H1 (cell line): ENCODE measurements at regions not wholly inside any gene's neighbourhood (a gene's known extent, or its start where the extent isn't known, plus 50 kb on each side); places are given as distances from the start of the nearest gene placed in this dataset.

Source experiments
- CTCF ChIA-PET: fragments of 300-600 bp; sonication (Branson Sonifier 250); formaldehyde crosslinking; loops from one replicate; lab custom pipeline; 2021; ENCODE audit not compliant: partially characterized antibody; lab: Charles Lee
- POLR2A ChIA-PET: fragments of 300-600 bp; sonication (Branson Sonifier 250); formaldehyde crosslinking; loops from one replicate; lab custom pipeline; 2021; ENCODE audit warnings: inconsistent platforms; ENCODE audit not compliant: partially characterized antibody; lab: Charles Lee
- DNase-seq, 2 experiments: peaks; one replicate each; pipeline versions ENCODE4 v3.0.0 to v3.0.0-alpha.2; 2010 to 2022; ENCODE audit warnings: low spot score in 2 of 2, low read depth in 1 of 2, mixed read lengths in 1 of 2
- FAIRE-seq: peaks from 2 replicates; lab custom pipeline; 2011; peaks lifted over from hg19 to GRCh38; lab: Jason Lieb, UNC
- H2AFZ ChIP-seq: 2 replicates; pipeline ENCODE4 v1.8.1; 2012; ENCODE audit warnings: low read length, inconsistent platforms
- H2AK5ac ChIP-seq: 2 replicates; pipeline ENCODE4 v1.6.1; 2013; ENCODE audit warnings: low read depth, low read length
- H2BK120ac ChIP-seq: replicated peaks from 2 replicates; pipeline ENCODE3; 2013; ENCODE audit warnings: low read depth, low read length, inconsistent platforms
- H2BK12ac ChIP-seq: 2 replicates; pipeline ENCODE4 v1.6.1; 2013; ENCODE audit warnings: low read depth, low read length
- H2BK15ac ChIP-seq: 2 replicates; pipeline ENCODE4 v1.6.1; 2013; ENCODE audit warnings: low read length
- H2BK20ac ChIP-seq: 2 replicates; pipeline ENCODE4 v1.6.1; 2013; ENCODE audit warnings: low read length
- H2BK5ac ChIP-seq: 2 replicates; pipeline ENCODE4 v1.6.1; 2013; ENCODE audit warnings: low read depth, low read length
- H3K14ac ChIP-seq: 2 replicates; pipeline ENCODE4 v1.6.1; 2013; ENCODE audit warnings: inconsistent platforms; ENCODE audit not compliant: insufficient read length
- H3K18ac ChIP-seq: 2 replicates; pipeline ENCODE4 v1.6.1; 2013; ENCODE audit warnings: low read length; ENCODE audit errors: extremely low read depth
- H3K23ac ChIP-seq: 2 replicates; pipeline ENCODE4 v1.6.1; 2013; ENCODE audit warnings: inconsistent platforms; ENCODE audit not compliant: insufficient read length
- H3K23me2 ChIP-seq: 2 replicates; pipeline ENCODE4 v1.6.1; 2013; ENCODE audit warnings: low read depth, low read length
- H3K27ac ChIP-seq: 2 replicates; pipeline ENCODE4 v1.6.1; 2011; ENCODE audit warnings: low read depth, low read length, inconsistent platforms
- H3K27me3 ChIP-seq, 4 experiments: replicated peaks in 1 of 4; 1 replicate in 1 of 4; 2 replicates in 3 of 4; pipeline versions ENCODE4 v1.6.1 to v1.8.1; 2011 to 2013; ENCODE audit warnings: low read length in 3 of 4, mild to moderate bottlenecking in 3 of 4, inconsistent platforms in 2 of 4, mixed read lengths in 2 of 4, moderate library complexity in 1 of 4; ENCODE audit not compliant: control insufficient read depth in 3 of 4, insufficient read depth in 3 of 4; ENCODE audit errors: extremely low read depth in 1 of 4
- H3K36me3 ChIP-seq, 4 experiments: 2 replicates each; pipeline versions ENCODE4 v1.6.1 to v1.8.1; 2011 to 2013; ENCODE audit warnings: mild to moderate bottlenecking in 4 of 4, low read length in 3 of 4, moderate library complexity in 2 of 4, control low read depth in 1 of 4, inconsistent platforms in 1 of 4; ENCODE audit not compliant: insufficient read depth in 4 of 4, control insufficient read depth in 2 of 4
- H3K4ac ChIP-seq: replicated peaks from 2 replicates; pipeline ENCODE3; 2013; ENCODE audit warnings: low read length, low read depth, mixed read lengths, inconsistent platforms; ENCODE audit not compliant: insufficient read length
- H3K4me1 ChIP-seq, 4 experiments: replicated peaks in 1 of 4; 1 replicate in 1 of 4; 2 replicates in 3 of 4; pipeline versions ENCODE4 v1.6.1 to v1.8.1; 2011 to 2013; ENCODE audit warnings: low read length in 3 of 4, inconsistent platforms in 2 of 4, mixed read lengths in 1 of 4; ENCODE audit not compliant: insufficient read depth in 4 of 4, control insufficient read depth in 3 of 4
- H3K4me2 ChIP-seq, 2 experiments: 2 replicates each; pipeline versions ENCODE4 v1.6.1 to v1.8.1; 2011 to 2013; ENCODE audit warnings: low read depth in 2 of 2, low read length in 2 of 2, control low read depth in 1 of 2, inconsistent platforms in 1 of 2, mild to moderate bottlenecking in 1 of 2; ENCODE audit not compliant: insufficient read depth in 1 of 2
- H3K4me3 ChIP-seq, 4 experiments: fragments of 200-600, 300-600 bp in 1 of 4; sonication (generic), shearing (Covaris generic), sonication (Bioruptor Twin) in 1 of 4; 2 replicates each; pipeline versions ENCODE4 v1.5.1 to v1.8.1; 2011 to 2016; ENCODE audit warnings: low read length in 4 of 4, low read depth in 3 of 4, control low read depth in 2 of 4, inconsistent platforms in 2 of 4, mild to moderate bottlenecking in 2 of 4, mixed read lengths in 1 of 4, moderate library complexity in 1 of 4; ENCODE audit not compliant: insufficient read depth in 2 of 4; ENCODE audit errors: extremely low read depth in 1 of 4
- H3K56ac ChIP-seq: replicated peaks from 2 replicates; pipeline ENCODE3; 2013; ENCODE audit warnings: low read depth, mild to moderate bottlenecking, mixed read lengths, low read length, inconsistent platforms; ENCODE audit not compliant: insufficient read length
- H3K79me1 ChIP-seq: 2 replicates; pipeline ENCODE4 v1.6.1; 2013; ENCODE audit warnings: low read depth, low read length, control low read depth
- H3K79me2 ChIP-seq, 2 experiments: 2 replicates each; pipeline versions ENCODE4 v1.6.1 to v1.8.1; 2012 to 2013; ENCODE audit warnings: low read length in 2 of 2, mild to moderate bottlenecking in 2 of 2, inconsistent platforms in 1 of 2; ENCODE audit not compliant: insufficient read depth in 2 of 2, control insufficient read depth in 1 of 2
- H3K9ac ChIP-seq, 4 experiments: replicated peaks in 1 of 4; 1 replicate in 1 of 4; 2 replicates in 3 of 4; pipeline versions ENCODE4 v1.6.1 to v1.8.1; 2011 to 2013; ENCODE audit warnings: low read depth in 3 of 4, low read length in 3 of 4, control low read depth in 2 of 4, mild to moderate bottlenecking in 2 of 4, moderate library complexity in 2 of 4, inconsistent platforms in 1 of 4; ENCODE audit errors: extremely low read depth in 1 of 4
- H3K9me3 ChIP-seq, 2 experiments: 2 replicates each; pipeline versions ENCODE4 v1.6.1 to v1.8.1; 2012 to 2013; ENCODE audit warnings: mild to moderate bottlenecking in 2 of 2, moderate library complexity in 2 of 2, control low read depth in 1 of 2, inconsistent platforms in 1 of 2, low read depth in 1 of 2, low read length in 1 of 2, mixed read lengths in 1 of 2; ENCODE audit not compliant: insufficient read depth in 2 of 2
- H4K20me1 ChIP-seq, 2 experiments: replicated peaks in 1 of 2; 2 replicates each; pipeline versions ENCODE3 to v1.8.1; 2011 to 2013; ENCODE audit warnings: inconsistent platforms in 2 of 2, low read length in 2 of 2, mild to moderate bottlenecking in 1 of 2; ENCODE audit not compliant: insufficient read depth in 2 of 2, control insufficient read depth in 1 of 2
- H4K5ac ChIP-seq: 2 replicates; pipeline ENCODE4 v1.6.1; 2013; ENCODE audit warnings: low read length, low read depth, mixed read lengths, inconsistent platforms; ENCODE audit not compliant: insufficient read length
- H4K8ac ChIP-seq: 2 replicates; pipeline ENCODE4 v1.8.0; 2013; ENCODE audit warnings: mild to moderate bottlenecking, moderate library complexity, low read length, inconsistent platforms; ENCODE audit not compliant: insufficient read depth; ENCODE audit errors: extremely low read depth
- H4K91ac ChIP-seq: replicated peaks from 2 replicates; pipeline ENCODE3; 2013; ENCODE audit warnings: low read length, mixed read lengths, inconsistent platforms; ENCODE audit not compliant: insufficient read length
- ASH2L ChIP-seq: fragments of 200-600, 300-600 bp; sonication (generic); IDR thresholded peaks from one replicate; pipeline ENCODE4 v1.7.1; 2017; ENCODE audit warnings: low read length
- ATF3 ChIP-seq: IDR thresholded peaks from 2 replicates; pipeline ENCODE4 v1.6.1; 2011; ENCODE audit warnings: low read depth, mild to moderate bottlenecking, low read length; ENCODE audit not compliant: insufficient read depth
- CEBPB ChIP-seq: IDR thresholded peaks from 2 replicates; pipeline ENCODE4 v1.6.1; 2012; ENCODE audit warnings: low read depth, low read length
- EP300 ChIP-seq, 2 experiments: IDR thresholded peaks; 1 replicate in 1 of 2; 2 replicates in 1 of 2; pipeline ENCODE4 v1.6.1; 2011 to 2012; ENCODE audit warnings: low read depth in 2 of 2, low read length in 2 of 2, mild to moderate bottlenecking in 2 of 2, borderline replicate concordance in 1 of 2, inconsistent platforms in 1 of 2, moderate library complexity in 1 of 2
- FOSL1 ChIP-seq: IDR thresholded peaks from 2 replicates; pipeline ENCODE4 v1.6.1; 2011; ENCODE audit warnings: mild to moderate bottlenecking, low read depth, low read length, moderate library complexity; ENCODE audit not compliant: insufficient read depth
- GABPA ChIP-seq: IDR thresholded peaks from 2 replicates; pipeline ENCODE4 v1.6.1; 2011; ENCODE audit warnings: mild to moderate bottlenecking, low read length, moderate library complexity, borderline replicate concordance; ENCODE audit not compliant: insufficient read depth
- RAD21 ChIP-seq, 2 experiments: IDR thresholded peaks in 1 of 2; conservative IDR thresholded peaks in 1 of 2; 2 replicates each; pipeline ENCODE4 v1.6.1; 2011; ENCODE audit warnings: low read depth in 2 of 2, low read length in 2 of 2, improper control_type of control experiment in 1 of 2, inconsistent platforms in 1 of 2, mild to moderate bottlenecking in 1 of 2, moderate library complexity in 1 of 2
- SP2 ChIP-seq: IDR thresholded peaks from 2 replicates; pipeline ENCODE4 v1.6.1; 2012; ENCODE audit warnings: mild to moderate bottlenecking, low read length, inconsistent platforms
- SP4 ChIP-seq: IDR thresholded peaks from 2 replicates; pipeline ENCODE4 v1.6.1; 2012; ENCODE audit warnings: low read length, inconsistent platforms
- TAF1 ChIP-seq: IDR thresholded peaks from 2 replicates; pipeline ENCODE4 v1.6.1; 2011; ENCODE audit warnings: mild to moderate bottlenecking, low read depth, low read length
- TEAD4 ChIP-seq: IDR thresholded peaks from 2 replicates; pipeline ENCODE4 v1.6.1; 2012; ENCODE audit warnings: low read depth, low read length, inconsistent platforms, mixed read lengths
- YY1 ChIP-seq: IDR thresholded peaks from 2 replicates; pipeline ENCODE4 v1.6.1; 2011; ENCODE audit warnings: low read depth, mild to moderate bottlenecking, low read length
- ZNF274 ChIP-seq: IDR thresholded peaks from 2 replicates; pipeline ENCODE4 v1.7.0; 2012; ENCODE audit warnings: low read length, borderline replicate concordance; ENCODE audit errors: extremely low read depth
- WGBS, 2 experiments: shearing (Covaris generic) in 1 of 2; methylation state at CpG; one replicate each; pipeline versions ENCODE4 v1.1.6 to v1.1.7; 2013 to 2015; ENCODE audit warnings: low lambda C conversion rate in 2 of 2, mixed read lengths in 2 of 2, inconsistent platforms in 1 of 2, low coverage in 1 of 2, missing lambda C conversion rate in 1 of 2; ENCODE audit not compliant: insufficient replicate concordance in 2 of 2, insufficient coverage in 1 of 2, insufficient read length in 1 of 2; ENCODE audit errors: extremely low coverage in 1 of 2, missing lambda C conversion rate in 1 of 2; 5-methylcytosine and 5-hydroxymethylcytosine counted together

GRCh38 chr1:244302876-244303609 lies 148.7 kb downstream of the ADSS2 start:
- Histone ChIP-seq H4K5ac (no peak overlapping the region), H4K8ac (no peak overlapping the region), H2BK120ac (no peak overlapping the region), H2BK5ac (no peak overlapping the region), H3K4ac (no peak overlapping the region), H2BK20ac (no peak overlapping the region), H3K4me1 (peaks cover 0 to 4% (median 2%) of the 10 kb centered on the region in 4 experiments; a peak in 4 of 7 replicates), H3K36me3 (no peaks in the 10 kb centered on the region), H4K91ac (no peak overlapping the region), H3K23ac (no peak overlapping the region), H3K4me3 (no peak overlapping the region), H3K14ac (no peak overlapping the region), H3K4me2 (no peak overlapping the region), H3K9me3 (peaks cover 12 to 13% of the 10 kb centered on the region in 2 experiments; a peak in 3 of 4 replicates), H3K27ac (no peak overlapping the region), H3K79me2 (no peaks in the 10 kb centered on the region), H3K23me2 (no peaks in the 10 kb centered on the region), H2BK12ac (no peak overlapping the region), H2AFZ (no peak overlapping the region), H3K18ac (no peak overlapping the region), H3K9ac (no peak overlapping the region), H2BK15ac (no peak overlapping the region), H2AK5ac (no peak overlapping the region), H3K27me3 (no peaks in the 10 kb centered on the region), H3K79me1 (no peaks in the 10 kb centered on the region), H4K20me1 (no peaks in the 10 kb centered on the region), H3K56ac (no peak overlapping the region)
- WGBS, 2 experiments = 83% methylated on average over 11 of the region's 11 CpGs; no CpG with 5 or more reads in 1 of the 2 experiments
- ChIA-PET POLR2A (interaction anchor here (0.8 kb wide), 1 partner anchor 59 kb away, joined by 3 read pairs; no protein-coding TSS in a partner anchor), CTCF (interaction anchor here (1.1 to 2.0 kb wide), 3 partner anchors 10 to 112 kb away, joined by 4 to 7 read pairs (median 6); no protein-coding TSS in a partner anchor)
- no peak for DNase-seq
- no peak for FAIRE-seq
- TF ChIP-seq RAD21 (IDR thresholded peaks at IDR 0.05 in 1 of 2, conservative IDR thresholded peaks at IDR 0.05 in 1 of 2; ENCODE audit: low read depth in 2 of 2, low read length in 2 of 2) = no peak
- TF ChIP-seq EP300 (IDR thresholded peaks at IDR 0.05; ENCODE audit: borderline replicate concordance in 1 of 2, low read depth in 2 of 2, low read length in 2 of 2) = no peak
- TF ChIP-seq ZNF274 = no peak
- TF ChIP-seq FOSL1 = no peak
- no peak for TF ChIP-seq CEBPB
- no peak for TF ChIP-seq ATF3
- no peak for TF ChIP-seq TAF1
- TF ChIP-seq SP2 = no peak
- TF ChIP-seq TEAD4 = no peak
- no peak for TF ChIP-seq YY1
- no peak for TF ChIP-seq ASH2L
- TF ChIP-seq SP4 = no peak
- TF ChIP-seq GABPA = no peak
